NCI-H2081 (cell line): ENCODE measurements at regions not wholly inside any gene's neighbourhood (a gene's known extent, or its start where the extent isn't known, plus 50 kb on each side); places are given as distances from the start of the nearest gene placed in this dataset.
A peak's percentile ranks its signal among the peaks of the same experiment; 100 is the strongest.

Experiments
- DNase-seq, 2 experiments: peaks; one replicate each; lab custom pipeline; 2025; lab: John Stamatoyannopoulos, UW

DNA sequence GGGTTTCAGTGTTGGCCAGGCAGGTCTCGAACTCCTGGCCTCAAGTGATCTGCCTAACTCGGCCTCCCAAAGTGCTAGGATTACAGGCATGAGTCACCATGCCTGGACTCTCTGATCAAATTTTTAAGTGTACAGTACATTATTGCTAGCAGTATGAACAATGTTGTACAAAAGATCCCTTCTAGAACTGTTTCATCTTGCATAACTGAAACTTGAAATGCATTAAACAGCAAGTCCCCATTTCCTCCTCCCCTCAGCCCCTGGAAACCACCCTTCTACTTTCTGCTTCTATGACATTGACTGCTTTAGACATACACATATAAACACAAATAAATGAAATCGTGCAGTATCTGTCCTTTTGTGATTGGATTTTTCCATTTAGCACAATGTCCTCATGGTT lies 463.4 kb downstream of the PTPRC start:
- no peak for DNase-seq

DNA sequence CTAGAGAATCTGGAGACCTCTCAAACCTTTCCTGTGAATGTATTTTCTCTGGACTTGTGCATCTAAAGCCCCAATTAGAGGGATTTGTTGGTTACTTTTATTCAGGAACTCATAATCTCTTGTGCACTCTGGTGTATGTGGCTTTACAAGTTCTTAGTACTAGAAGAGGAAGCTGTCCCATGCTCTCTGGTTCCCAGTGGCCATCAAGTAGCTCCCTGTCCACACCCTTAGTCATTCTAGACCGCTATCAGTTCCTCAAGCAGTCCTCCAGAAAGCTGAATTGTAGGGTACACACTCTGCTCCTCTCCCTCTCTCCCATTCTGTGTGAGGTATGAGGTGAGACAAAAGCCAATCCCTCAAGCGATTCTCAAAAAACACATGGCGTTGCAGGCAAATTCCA lies 470.3 kb downstream of the PTPRC start:
- DNase-seq: no peak

DNA sequence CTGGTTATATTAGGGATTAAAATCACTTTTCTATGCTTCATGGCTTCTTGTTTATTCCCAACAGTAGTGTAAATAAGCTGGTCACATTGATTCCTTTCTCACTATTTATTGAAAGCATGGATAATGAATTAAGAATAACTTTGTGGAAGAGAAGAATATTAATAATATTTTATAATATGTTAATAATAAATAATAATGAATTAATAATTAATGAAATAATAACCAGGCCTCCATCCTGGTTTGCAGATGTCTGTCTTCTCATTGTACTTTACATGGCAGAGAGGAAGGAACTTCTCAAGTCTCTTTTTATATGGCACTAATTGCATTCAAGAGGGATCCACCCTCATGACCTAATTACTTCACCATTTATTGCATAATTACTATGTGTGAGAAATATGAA lies 473.5 kb downstream of the PTPRC start:
- no peak for DNase-seq

DNA sequence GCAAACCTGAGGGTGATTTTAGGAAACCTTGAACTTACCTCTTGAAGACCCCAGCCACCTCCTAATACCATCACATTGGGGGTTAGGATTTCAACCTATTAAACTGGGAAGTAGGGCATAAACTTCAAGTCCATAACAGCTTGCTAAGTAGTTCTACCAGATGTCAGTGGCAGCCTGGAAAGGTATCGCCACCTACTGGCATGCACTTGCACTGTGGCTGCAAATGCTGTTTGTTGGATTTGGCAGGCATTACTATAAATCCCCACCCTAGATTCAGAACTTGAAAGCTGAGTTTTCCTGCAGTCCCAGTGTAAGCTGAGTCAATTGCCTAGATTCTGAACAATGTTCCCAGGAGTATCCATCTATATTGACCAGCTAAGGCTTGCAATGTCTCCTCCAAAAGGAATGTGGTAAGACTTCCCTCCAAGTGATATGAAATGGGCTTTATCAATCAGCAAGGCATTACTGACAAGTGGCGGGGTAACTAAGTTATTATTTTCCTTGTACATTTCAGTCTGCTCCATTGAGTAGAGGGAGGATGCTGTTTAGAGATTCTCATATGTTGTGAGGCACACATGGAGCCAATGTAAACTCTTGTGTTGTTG lies 474.5 kb downstream of the PTPRC start:
- DNase-seq: peak; percentile 43 to 74

DNA sequence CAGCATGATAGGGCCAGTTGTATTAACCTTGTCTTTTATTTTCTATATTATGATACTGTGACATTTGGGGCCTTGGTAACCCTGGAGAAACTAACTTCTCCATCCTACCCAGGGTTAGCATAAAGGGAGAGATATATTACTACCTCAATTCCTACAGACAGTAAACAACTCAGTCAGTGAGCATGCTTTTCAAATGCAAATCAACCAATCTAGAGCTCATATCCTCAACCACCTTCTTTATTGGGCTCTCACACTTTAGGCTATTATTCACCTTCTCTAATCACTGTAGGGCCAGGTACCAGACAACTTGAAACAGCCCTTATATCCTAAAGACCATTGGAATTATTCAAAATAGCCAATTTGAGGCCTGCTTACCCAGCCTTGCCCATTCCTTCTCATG lies 477.6 kb downstream of the PTPRC start:
- DNase-seq: no peak

DNA sequence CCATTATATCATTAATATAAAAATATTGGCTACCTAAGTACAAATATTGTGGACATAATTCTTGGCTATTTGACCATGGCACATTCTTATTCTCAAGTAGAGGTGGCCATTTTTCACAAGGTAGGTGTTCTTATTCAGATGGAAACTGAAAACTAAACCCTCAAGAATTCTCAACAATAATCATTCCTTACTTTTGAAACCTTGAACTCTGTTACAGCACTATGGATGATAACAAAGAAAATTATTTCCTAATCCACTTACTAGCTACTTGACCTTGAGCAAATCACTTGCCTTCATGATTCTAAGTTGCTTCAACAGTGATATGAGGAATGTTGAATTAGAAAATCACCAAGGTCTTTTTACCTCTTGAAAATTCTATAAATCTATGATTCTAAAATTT lies 482.2 kb downstream of the PTPRC start:
- no peak for DNase-seq

DNA sequence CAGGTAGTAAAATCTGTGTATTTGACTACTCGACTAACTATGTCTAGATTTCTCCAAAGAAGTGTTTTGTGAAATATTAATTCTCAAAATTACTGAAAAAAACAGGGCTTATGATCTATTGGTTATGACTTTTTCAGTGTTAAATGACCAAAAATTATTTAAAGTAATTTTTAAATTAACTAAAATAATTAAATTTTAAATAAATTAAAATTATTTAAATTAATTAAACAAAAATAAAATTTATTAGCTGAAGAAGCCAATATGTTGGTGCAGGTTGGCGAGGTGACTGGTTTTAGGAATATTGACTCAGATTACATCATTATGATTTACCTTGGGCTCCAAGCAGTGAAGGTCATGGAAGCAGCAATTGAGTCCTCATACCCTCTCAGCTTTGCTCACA lies 483.2 kb downstream of the PTPRC start:
- DNase-seq: no peak

DNA sequence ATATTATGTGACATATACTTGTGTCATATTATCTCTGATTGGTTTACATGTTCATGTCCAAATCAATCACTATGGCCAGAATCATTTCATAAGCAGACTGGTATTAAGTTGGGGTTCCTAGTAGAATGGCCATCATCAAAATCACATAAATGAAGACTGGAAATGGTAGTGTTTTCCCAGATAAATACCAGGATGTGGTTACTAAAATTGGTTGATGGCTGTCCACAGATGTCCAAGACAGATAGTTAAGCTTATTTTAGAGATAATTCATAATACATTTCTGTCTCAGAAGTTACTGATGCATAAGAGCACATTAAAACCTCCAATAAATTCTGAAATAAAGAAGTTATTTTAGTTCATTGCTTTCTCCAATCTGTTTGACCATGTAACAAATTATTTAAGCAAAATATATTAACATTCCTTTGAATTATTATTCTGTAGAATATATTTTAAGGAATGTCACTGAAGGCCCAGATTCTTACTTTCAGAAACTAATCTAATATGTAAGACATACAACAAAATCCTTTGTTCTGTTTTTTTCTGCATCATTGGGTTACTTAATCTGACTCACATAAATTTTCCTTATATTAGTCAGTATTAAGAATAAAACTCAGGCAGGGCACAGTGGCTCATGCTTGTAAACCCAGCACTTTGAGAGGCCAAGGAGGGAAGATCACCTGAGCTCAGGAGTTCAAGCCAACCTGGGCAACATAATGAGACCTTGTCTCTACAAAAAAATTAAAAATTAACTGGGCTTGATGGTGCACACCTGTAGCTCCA lies 483.9 kb downstream of the PTPRC start:
- no peak for DNase-seq

DNA sequence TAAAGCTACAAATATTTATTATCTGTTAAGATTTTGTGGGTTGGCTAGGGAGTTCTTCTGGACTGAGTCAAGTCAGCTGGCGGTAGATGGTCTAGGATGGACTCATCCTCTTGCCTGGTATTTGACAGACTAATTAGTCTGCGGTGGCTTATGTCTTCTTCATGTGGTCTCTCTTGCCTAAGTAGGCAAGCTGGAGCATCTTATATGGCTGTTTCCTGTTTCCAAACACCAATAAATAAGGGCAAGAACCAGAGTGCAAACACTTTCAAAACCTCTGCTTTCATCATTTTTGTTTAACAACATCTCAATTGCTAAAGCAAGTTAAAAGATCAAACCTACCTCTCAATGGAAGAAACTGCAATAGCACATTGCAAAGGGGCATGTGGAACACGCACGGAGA lies 484.8 kb downstream of the PTPRC start:
- DNase-seq: no peak

DNA sequence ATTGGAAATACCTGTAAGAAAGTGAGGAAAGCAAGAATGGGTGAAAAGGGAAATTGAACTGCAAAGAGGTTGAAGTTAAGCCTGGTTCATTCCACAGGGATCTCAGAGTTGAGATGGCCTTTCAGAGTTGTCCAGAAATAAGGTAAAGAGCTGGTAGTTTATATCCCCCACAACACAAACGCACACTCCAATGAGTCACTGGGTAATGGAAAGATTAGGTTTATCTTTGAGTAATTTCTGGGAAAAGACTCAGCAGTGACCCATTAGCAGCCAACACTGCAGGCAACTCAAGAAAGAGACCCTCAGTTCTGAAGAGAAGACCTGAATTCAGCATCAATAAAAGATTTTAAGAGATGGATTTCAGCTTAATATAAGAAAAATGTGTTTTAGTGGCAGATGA lies 485.5 kb downstream of the PTPRC start:
- DNase-seq: no peak

DNA sequence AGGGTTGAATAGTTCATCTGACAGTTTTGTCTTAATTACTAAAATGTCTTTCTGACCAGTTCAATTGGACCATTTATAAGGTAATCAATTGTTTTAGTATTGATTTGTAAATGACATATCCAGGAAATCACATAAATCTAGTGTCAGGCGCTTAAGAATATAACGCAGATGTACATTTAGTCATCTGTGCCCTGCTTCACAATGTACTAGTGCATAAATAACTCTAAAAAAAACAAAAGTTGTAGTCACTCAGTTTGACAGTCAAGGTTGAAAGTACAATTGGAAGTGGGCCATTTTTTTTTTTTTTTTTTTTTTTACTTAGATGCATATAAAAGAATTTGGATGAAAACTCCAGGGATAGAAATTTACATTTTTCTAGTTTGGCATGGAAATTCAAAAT lies 490.4 kb downstream of the PTPRC start:
- DNase-seq: no peak

DNA sequence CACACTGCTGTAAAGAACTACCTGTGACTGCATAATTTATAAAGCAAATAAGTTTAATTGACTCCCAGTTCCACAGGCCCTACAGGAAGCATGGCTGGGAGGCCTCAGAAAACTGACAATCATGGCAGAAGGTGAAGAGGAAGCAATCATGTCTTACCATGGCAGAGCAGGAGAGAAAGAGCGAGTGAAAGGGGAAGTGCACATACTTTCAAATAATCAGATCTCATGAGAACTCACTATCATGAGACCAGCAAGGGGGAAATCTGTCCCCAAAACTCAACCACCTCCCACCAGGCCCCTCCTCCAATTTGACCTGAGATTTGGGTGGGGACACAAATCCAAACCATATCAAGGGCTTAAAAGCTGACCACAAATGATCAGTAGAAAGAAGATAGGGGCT lies 493.2 kb downstream of the PTPRC start:
- DNase-seq: peak in 1 of 2 experiments; percentile 9

DNA sequence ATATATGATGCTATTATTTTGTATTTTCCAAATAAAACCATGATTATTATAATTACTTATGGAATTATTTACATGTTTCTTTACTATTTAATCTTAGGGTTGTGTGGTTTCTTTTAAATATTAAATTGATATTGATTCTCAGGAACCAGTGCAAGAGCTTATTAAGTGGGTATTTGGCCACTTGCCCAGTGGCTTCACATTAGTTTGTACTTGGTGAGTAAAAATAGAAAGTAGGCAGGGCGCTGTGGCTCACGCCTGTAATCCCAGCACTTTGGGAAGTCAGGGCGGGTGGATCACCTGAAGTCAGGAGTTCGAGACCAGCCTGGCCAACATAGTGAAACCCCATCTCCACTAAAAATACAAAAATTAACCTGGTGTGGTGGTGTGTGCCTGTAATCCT lies 497.1 kb downstream of the PTPRC start:
- peak in 1 of 2 experiments; percentile 8 for DNase-seq

DNA sequence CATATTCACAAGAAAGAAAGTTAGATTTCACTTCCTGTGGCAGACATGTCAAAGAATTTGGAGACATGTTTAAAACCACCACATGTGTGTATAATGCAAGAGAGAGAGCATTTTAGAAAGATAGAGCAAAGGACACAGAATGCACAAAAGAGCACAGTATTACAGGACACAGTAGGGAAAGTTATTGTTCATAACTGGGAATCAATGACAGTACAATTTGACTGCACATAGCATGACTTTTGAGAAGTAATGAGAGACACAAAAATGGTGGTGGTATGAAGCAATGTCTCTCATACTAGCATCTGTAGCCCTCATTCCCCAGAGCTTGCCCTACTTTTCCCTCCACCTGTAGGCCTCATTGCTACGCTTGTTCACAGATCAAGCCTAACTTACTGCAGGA lies 499.2 kb downstream of the PTPRC start:
- no peak for DNase-seq

DNA sequence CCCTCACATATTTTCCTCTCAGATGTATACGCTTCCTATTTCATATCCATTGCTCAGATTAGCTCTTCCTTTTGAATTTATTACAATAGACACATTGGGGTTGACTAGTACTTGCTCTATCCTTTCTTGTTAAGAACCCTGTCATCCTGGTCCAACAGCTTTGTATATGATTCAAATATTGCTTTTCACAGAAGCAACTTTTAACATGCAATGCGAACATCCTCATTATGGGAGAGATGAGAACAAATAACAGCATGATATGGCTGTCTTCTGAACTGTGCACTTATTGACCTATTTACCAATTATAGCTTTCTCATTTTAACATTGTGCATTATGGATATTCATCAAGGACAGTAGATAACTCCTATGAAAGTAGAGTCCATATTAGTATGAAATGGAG lies 510.8 kb downstream of the PTPRC start:
- DNase-seq: no peak

DNA sequence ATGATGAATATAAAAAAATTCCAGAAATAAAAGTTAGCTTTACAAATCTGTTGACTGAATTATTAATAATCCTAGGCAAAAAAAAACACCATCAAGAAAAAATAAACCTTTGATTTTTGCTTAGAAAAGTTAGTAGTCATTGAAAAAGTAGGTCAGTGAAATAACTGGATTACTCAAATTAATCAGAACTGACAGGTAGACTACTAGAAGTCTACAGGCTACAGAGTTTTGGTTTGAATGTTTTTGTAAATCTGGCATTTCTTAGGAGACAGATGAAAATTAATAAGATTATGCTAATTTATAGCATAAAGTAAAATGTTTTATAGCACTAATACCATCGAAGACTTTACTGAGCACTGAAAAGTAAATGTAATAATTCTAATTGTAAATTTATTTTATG lies 511.9 kb downstream of the PTPRC start:
- DNase-seq: no peak

DNA sequence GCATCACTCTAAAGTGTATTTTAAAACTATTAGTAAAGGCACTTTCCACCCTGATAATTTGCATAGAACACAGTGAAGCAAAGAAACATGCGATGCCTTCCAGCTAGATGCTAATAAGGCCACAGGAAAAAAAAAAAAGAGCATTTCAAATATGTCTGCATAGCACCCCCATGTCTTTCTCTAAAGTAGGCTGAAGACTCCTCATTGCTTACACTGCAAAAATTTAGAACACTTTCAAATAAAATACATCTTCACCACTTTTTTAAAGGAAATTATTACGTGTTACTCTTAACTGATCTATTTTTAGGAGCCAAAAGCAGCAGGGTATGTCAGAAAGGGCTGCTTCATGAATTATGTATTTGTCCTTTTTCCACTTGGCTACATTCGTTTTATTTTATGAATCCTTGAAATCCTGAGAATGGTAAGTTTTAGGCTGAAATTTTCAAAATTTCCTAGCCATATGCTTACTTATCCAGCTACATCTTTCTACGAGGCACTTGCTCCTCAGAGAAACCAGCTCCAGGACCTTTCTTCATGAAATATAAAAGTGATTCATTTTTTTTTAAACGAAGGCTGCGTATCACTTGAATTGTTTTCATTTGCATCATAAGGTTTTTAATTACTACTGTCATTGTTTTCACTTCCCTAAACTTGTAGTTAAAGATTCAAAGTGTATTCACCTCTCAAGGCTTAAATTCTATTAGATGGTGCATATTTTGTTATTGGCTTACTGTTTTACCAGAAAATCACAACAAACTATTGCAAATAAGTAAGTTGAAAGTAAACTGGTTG lies 513.0 kb downstream of the PTPRC start:
- no peak for DNase-seq

DNA sequence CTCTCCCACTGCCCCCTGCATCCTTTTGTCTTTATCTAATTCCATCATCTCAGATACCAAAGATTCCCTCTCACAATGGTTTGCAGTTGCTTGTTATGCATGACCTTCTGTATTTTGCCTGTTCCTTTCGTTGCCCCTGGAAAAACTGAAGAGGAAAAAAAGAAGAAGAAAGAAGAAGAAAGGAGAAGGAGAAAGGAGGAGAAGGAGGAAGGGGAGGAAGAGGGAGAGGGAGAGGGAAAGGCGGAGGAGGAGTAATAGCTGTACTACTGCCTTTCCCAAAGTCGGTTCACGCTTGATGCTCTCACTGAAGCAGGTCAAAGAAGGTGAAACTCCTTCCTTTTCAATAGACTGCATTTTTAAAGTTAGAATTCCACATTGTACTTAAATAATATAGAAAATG lies 513.8 kb downstream of the PTPRC start:
- no peak for DNase-seq

DNA sequence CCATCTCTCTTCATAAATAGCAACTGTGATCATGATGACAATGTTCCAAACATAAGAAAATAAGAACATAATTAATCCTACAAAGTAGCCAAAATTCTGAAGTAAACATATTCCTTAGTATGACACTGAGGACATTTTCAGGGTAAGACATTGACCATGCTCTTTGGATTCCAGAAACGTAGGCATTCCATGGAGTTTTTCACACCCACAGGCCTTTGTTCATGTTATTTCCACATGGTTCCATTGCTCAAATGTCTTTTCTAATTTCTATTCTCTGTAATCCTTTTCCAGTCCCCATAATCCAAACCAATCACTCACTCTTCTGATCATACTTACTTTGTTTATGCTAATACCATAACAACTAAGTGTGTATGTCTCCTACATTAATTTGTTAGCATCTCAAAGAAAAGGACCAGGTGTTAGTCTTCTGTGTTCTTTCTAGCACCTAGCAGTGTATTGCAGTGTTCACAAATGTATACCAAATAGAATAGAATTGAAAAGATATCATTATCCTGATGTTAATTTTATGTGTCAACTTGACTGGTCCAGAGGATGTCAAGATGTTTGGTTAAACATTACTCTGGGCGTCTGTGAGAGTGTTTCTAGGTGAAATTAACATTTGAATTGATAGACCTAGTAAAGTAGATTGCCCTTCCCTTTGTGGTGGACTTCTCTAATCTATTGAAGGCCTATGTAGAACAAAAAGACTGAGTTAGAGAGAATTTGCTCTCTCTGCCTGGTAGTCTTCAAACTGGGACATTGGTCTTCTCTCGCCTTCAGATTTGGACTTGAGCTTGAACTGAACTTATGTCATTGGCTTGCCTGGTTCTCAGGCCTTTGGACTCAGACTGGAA lies 516.6 kb downstream of the PTPRC start:
- peak in 1 of 2 experiments; percentile 14 for DNase-seq

DNA sequence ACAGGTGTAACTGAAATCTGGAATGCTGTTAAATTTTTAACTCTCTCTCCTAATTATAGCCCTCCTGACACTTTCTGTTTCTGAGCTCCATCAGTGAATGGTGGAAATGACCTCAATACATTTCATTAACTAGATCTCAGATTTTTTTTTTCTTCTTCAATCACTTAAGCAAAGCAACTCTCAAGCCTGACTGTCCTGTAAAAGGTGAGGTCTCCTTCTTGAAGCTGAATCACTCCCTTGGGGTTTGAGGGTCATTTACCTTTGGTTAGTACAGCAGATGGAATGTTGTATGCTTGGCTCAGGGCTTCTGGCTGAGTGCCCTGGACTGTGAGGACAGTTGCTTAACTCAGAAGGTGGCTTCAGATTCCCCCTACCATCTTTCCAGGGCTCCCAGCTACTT lies 518.7 kb downstream of the PTPRC start:
- DNase-seq: peak in 1 of 2 experiments; percentile 3

DNA sequence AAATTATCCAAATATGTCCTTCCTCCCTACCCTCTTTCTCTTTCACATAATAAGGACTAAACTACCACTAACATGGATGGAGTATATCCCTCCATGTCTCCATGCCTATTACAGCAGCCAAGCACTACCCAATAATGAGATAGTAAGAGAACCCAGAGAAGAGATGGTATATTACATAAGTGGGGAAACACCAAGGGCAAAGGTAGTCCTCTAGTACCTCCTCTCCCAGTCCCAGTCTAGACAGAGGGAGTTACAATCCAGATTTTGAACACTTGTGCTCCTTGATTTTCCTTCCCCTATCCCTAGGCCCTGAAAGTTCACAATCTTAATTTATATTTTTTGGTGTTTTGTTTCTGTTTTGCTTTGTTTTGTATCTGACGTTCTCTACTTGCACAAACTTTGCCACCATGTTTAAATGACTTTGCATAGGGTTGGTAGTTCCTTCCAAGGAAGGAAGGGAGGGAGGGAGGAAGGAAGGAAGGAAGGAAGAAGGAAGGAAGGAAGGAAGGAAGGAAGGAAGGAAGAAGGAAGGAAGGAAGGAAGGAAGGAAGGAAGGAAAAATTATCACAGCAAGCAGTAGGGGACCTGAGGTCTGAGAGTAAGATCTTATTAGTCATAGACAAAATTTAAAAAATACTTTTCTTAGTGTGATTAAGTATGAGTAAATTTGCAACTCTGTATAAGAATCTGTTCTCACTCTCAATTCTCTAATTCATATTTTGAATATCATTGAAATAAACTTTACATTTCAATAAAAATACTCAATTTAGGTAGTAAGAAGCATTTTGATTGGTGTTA lies 521.9 kb downstream of the PTPRC start:
- DNase-seq: no peak
